Lower leg skin (tissue), 4 donors: ENCODE measurements at regions not wholly inside any gene's neighbourhood (a gene's known extent, or its start where the extent isn't known, plus 50 kb on each side); places are given as distances from the start of the nearest gene placed in this dataset.
"Not testable (repeated sequence)": the region's sequence is repeated elsewhere in the genome, so short reads cannot be mapped to it uniquely, and the experiment has no call there.

ENCODE experiments used
- DNase-seq, 2 donors: peaks; one replicate each; pipeline ENCODE4 v3.0.0-alpha.2; 2019; ENCODE audit warnings: low spot score in 2 of 2
- H3K4me3 ChIP-seq: fragments of 200-600 bp; sonication (generic); 2 replicates; pipeline ENCODE4 v1.5.1; 2017; ENCODE audit warnings: mild to moderate bottlenecking, low read depth; ENCODE audit not compliant: poor library complexity, severe bottlenecking
- CTCF ChIP-seq, 3 donors: fragments of 450-650 bp; IDR thresholded peaks; one replicate each; pipeline ENCODE4 v1.5.1; 2016; ENCODE audit warnings: antibody characterized with exemption in 3 of 3, mild to moderate bottlenecking in 3 of 3, moderate library complexity in 2 of 3
- POLR2A ChIP-seq, 2 donors: fragments of 450-650 bp; IDR thresholded peaks; one replicate each; pipeline ENCODE4 v1.6.1; 2016 to 2017; ENCODE audit warnings: antibody characterized with exemption in 2 of 2, mild to moderate bottlenecking in 1 of 2, moderate library complexity in 1 of 2
- WGBS, 2 donors: methylation state at CpG; one replicate each; pipeline ENCODE4 v1.1.5; 2018; 5-methylcytosine and 5-hydroxymethylcytosine counted together
- intact Hi-C: fragments of 100-400 bp; cut with DNase I; formaldehyde crosslinking; loops from one replicate; pipeline ENCODE4 v1.15.0; 2023; ENCODE audit warnings: low total_unique reads

- H3K4me3 ChIP-seq: no peak overlapping the region
- no peak for DNase-seq
- intact Hi-C loops: no loop called here
- 92 to 98% methylated on average over 1 of the region's 1 CpG for WGBS, 2 donors
- TF ChIP-seq CTCF (IDR thresholded peaks at IDR 0.05) (no peak), POLR2A (IDR thresholded peaks at IDR 0.05) (no peak)
These were observed 151.1 kb downstream of the JRKL start for GRCh38 chr11:96540875-96541274.

- 75 to 77% methylated on average over 3 of the region's 3 CpGs for WGBS, 2 donors
These were observed 153.4 kb downstream of the JRKL start for GRCh38 chr11:96543177-96543576.

GRCh38 chr11:96545192-96545591 lies 155.4 kb downstream of the JRKL start:
- DNase-seq, H3K4me3 ChIP-seq, intact Hi-C loops: not testable (repeated sequence)
- WGBS, 2 donors: 80 to 85% methylated on average over 8 of the region's 8 CpGs

More at GRCh38 chr11:96543177-96543576, 153.4 kb downstream of the JRKL start:
- H3K4me3 ChIP-seq: no peak overlapping the region
- intact Hi-C loops: no loop called here
- DNase-seq: no peak
- no peak for TF ChIP-seq POLR2A (IDR thresholded peaks at IDR 0.05)
- TF ChIP-seq CTCF (IDR thresholded peaks at IDR 0.05): no peak

GRCh38 chr11:96551136-96551535 lies 161.3 kb downstream of the JRKL start:
- WGBS, 2 donors: 77 to 79% methylated on average over 5 of the region's 5 CpGs
- DNase-seq: no peak
- TF ChIP-seq POLR2A (IDR thresholded peaks at IDR 0.05) (no peak), CTCF (IDR thresholded peaks at IDR 0.05) (no peak)
- intact Hi-C loops: no loop called here
- no peak overlapping the region for H3K4me3 ChIP-seq

GRCh38 chr11:96554236-96554820 lies 164.5 kb downstream of the JRKL start:
- intact Hi-C loops: no loop called here
- WGBS, 2 donors: 84 to 85% methylated on average over 5 of the region's 5 CpGs
- no peak for TF ChIP-seq POLR2A (IDR thresholded peaks at IDR 0.05)
- TF ChIP-seq CTCF (IDR thresholded peaks at IDR 0.05): no peak
- DNase-seq: no peak
- no peak overlapping the region for H3K4me3 ChIP-seq

- H3K4me3 ChIP-seq, DNase-seq, intact Hi-C loops: not testable (repeated sequence)
- 94% methylated on average over 9 to 10 of the region's 10 CpGs for WGBS, 2 donors
These were observed 166.0 kb downstream of the JRKL start for GRCh38 chr11:96555826-96556225.

GRCh38 chr11:96560727-96561126 lies 170.9 kb downstream of the JRKL start:
- intact Hi-C loops, DNase-seq, H3K4me3 ChIP-seq: not testable (repeated sequence)
- 93 to 98% methylated on average over 3 of the region's 3 CpGs for WGBS, 2 donors
